ENCODE measurements at regions not wholly inside any gene's neighbourhood (a gene's known extent, or its start where the extent isn't known, plus 50 kb on each side); places are given as distances from the start of the nearest gene placed in this dataset.

GRCh38 chr3:145752576-145752975 lies 408.4 kb downstream of the PLOD2 start:
- Mint-ChIP-seq H3K36me3 (ENCODE audit: insufficient read depth, unreplicated experiment) (no peaks in the 10 kb centered on the region), H3K9me3 (ENCODE audit: low read depth, unreplicated experiment) (no peaks in the 10 kb centered on the region), H3K4me3 (ENCODE audit: low read depth, unreplicated experiment) (no peak overlapping the region), H3K27me3 (ENCODE audit: unreplicated experiment) (no peaks in the 10 kb centered on the region), H3K27ac (ENCODE audit: unreplicated experiment) (no peak overlapping the region), H3K4me1 (ENCODE audit: low read depth, unreplicated experiment) (no peaks in the 10 kb centered on the region)
- no TSS peak for BruUV-seq (replicated peaks)
- intact Hi-C loops (cut with micrococcal nuclease; ENCODE audit: unreplicated experiment) = no loop called here
- CTCF ChIA-PET = no interaction called here
- no peak for DNase-seq
- TF ChIP-seq CTCF (IDR thresholded peaks at IDR 0.05; ENCODE audit: unreplicated experiment) = no peak

- Mint-ChIP-seq H3K27ac (ENCODE audit: unreplicated experiment) (no peak overlapping the region), H3K27me3 (ENCODE audit: unreplicated experiment) (no peaks in the 10 kb centered on the region), H3K9me3 (ENCODE audit: low read depth, unreplicated experiment) (peaks cover 2% of the 10 kb centered on the region), H3K4me3 (ENCODE audit: low read depth, unreplicated experiment) (no peak overlapping the region), H3K4me1 (ENCODE audit: low read depth, unreplicated experiment) (no peaks in the 10 kb centered on the region), H3K36me3 (ENCODE audit: insufficient read depth, unreplicated experiment) (no peaks in the 10 kb centered on the region)
- intact Hi-C loops (cut with micrococcal nuclease; ENCODE audit: unreplicated experiment) = no loop called here
- no peak for DNase-seq
- no peak for TF ChIP-seq CTCF (IDR thresholded peaks at IDR 0.05; ENCODE audit: unreplicated experiment)
- no TSS peak for BruUV-seq (replicated peaks)
- CTCF ChIA-PET = interaction anchor here (0.9 kb wide), 1 partner anchor 10 kb away, joined by 3 read pairs; no protein-coding TSS in a partner anchor
Measured at GRCh38 chr3:145754605-145755289, 406.2 kb downstream of the PLOD2 start.

- peaks cover 2% of the 10 kb centered on the region for H3K9me3 Mint-ChIP-seq (ENCODE audit: low read depth, unreplicated experiment)
- CTCF ChIA-PET = no interaction called here
- no peak for TF ChIP-seq CTCF (IDR thresholded peaks at IDR 0.05; ENCODE audit: unreplicated experiment)
- DNase-seq = no peak
- no peaks in the 10 kb centered on the region for H3K36me3 Mint-ChIP-seq (ENCODE audit: insufficient read depth, unreplicated experiment)
- H3K27ac Mint-ChIP-seq (ENCODE audit: unreplicated experiment) = no peak overlapping the region
- intact Hi-C loops (cut with micrococcal nuclease; ENCODE audit: unreplicated experiment) = loop anchor here (10.0 kb wide), 1 partner anchor 985 kb away; no protein-coding TSS in a partner anchor
- H3K27me3 Mint-ChIP-seq (ENCODE audit: unreplicated experiment) = no peaks in the 10 kb centered on the region
- H3K4me3 Mint-ChIP-seq (ENCODE audit: low read depth, unreplicated experiment) = no peak overlapping the region
- no TSS peak for BruUV-seq (replicated peaks)
- H3K4me1 Mint-ChIP-seq (ENCODE audit: low read depth, unreplicated experiment) = no peaks in the 10 kb centered on the region
Measured at GRCh38 chr3:145760036-145760435, 400.9 kb downstream of the PLOD2 start.

GRCh38 chr3:145767909-145768308 lies 393.1 kb downstream of the PLOD2 start:
- TF ChIP-seq CTCF (IDR thresholded peaks at IDR 0.05; ENCODE audit: unreplicated experiment) = no peak
- Mint-ChIP-seq H3K4me3 (ENCODE audit: low read depth, unreplicated experiment) (no peak overlapping the region), H3K36me3 (ENCODE audit: insufficient read depth, unreplicated experiment) (no peaks in the 10 kb centered on the region), H3K27ac (ENCODE audit: unreplicated experiment) (no peak overlapping the region), H3K9me3 (ENCODE audit: low read depth, unreplicated experiment) (no peaks in the 10 kb centered on the region), H3K4me1 (ENCODE audit: low read depth, unreplicated experiment) (no peaks in the 10 kb centered on the region), H3K27me3 (ENCODE audit: unreplicated experiment) (no peaks in the 10 kb centered on the region)
- intact Hi-C loops (cut with micrococcal nuclease; ENCODE audit: unreplicated experiment) = loop anchor here (1.0 to 10.0 kb wide), 5 partner anchors 501 to 1871 kb away; partner anchors contain the start of gene DIPK2A
- DNase-seq = no peak
- CTCF ChIA-PET = interaction anchor here (0.6 to 1.0 kb wide), 7 partner anchors 9 to 673 kb away, joined by 3 to 4 read pairs (median 3); no protein-coding TSS in a partner anchor
- BruUV-seq (replicated peaks) = no TSS peak

Measured in Calu3 (cell line).